H1 (cell line): ENCODE measurements at regions not wholly inside any gene's neighbourhood (a gene's known extent, or its start where the extent isn't known, plus 50 kb on each side); places are given as distances from the start of the nearest gene placed in this dataset.

ENCODE experiments used
- CTCF ChIA-PET: fragments of 300-600 bp; sonication (Branson Sonifier 250); formaldehyde crosslinking; loops from one replicate; lab custom pipeline; 2021; ENCODE audit not compliant: partially characterized antibody; lab: Charles Lee
- POLR2A ChIA-PET: fragments of 300-600 bp; sonication (Branson Sonifier 250); formaldehyde crosslinking; loops from one replicate; lab custom pipeline; 2021; ENCODE audit warnings: inconsistent platforms; ENCODE audit not compliant: partially characterized antibody; lab: Charles Lee
- DNase-seq, 2 experiments: peaks; one replicate each; pipeline versions ENCODE4 v3.0.0 to v3.0.0-alpha.2; 2010 to 2022; ENCODE audit warnings: low spot score in 2 of 2, low read depth in 1 of 2, mixed read lengths in 1 of 2
- FAIRE-seq: peaks from 2 replicates; lab custom pipeline; 2011; peaks lifted over from hg19 to GRCh38; lab: Jason Lieb, UNC
- H2AFZ ChIP-seq: 2 replicates; pipeline ENCODE4 v1.8.1; 2012; ENCODE audit warnings: low read length, inconsistent platforms
- H2AK5ac ChIP-seq: 2 replicates; pipeline ENCODE4 v1.6.1; 2013; ENCODE audit warnings: low read depth, low read length
- H2BK120ac ChIP-seq: replicated peaks from 2 replicates; pipeline ENCODE3; 2013; ENCODE audit warnings: low read depth, low read length, inconsistent platforms
- H2BK12ac ChIP-seq: 2 replicates; pipeline ENCODE4 v1.6.1; 2013; ENCODE audit warnings: low read depth, low read length
- H2BK15ac ChIP-seq: 2 replicates; pipeline ENCODE4 v1.6.1; 2013; ENCODE audit warnings: low read length
- H2BK20ac ChIP-seq: 2 replicates; pipeline ENCODE4 v1.6.1; 2013; ENCODE audit warnings: low read length
- H2BK5ac ChIP-seq: 2 replicates; pipeline ENCODE4 v1.6.1; 2013; ENCODE audit warnings: low read depth, low read length
- H3K14ac ChIP-seq: 2 replicates; pipeline ENCODE4 v1.6.1; 2013; ENCODE audit warnings: inconsistent platforms; ENCODE audit not compliant: insufficient read length
- H3K18ac ChIP-seq: 2 replicates; pipeline ENCODE4 v1.6.1; 2013; ENCODE audit warnings: low read length; ENCODE audit errors: extremely low read depth
- H3K23ac ChIP-seq: 2 replicates; pipeline ENCODE4 v1.6.1; 2013; ENCODE audit warnings: inconsistent platforms; ENCODE audit not compliant: insufficient read length
- H3K23me2 ChIP-seq: 2 replicates; pipeline ENCODE4 v1.6.1; 2013; ENCODE audit warnings: low read depth, low read length
- H3K27ac ChIP-seq: 2 replicates; pipeline ENCODE4 v1.6.1; 2011; ENCODE audit warnings: low read depth, low read length, inconsistent platforms
- H3K27me3 ChIP-seq, 4 experiments: replicated peaks in 1 of 4; 1 replicate in 1 of 4; 2 replicates in 3 of 4; pipeline versions ENCODE4 v1.6.1 to v1.8.1; 2011 to 2013; ENCODE audit warnings: low read length in 3 of 4, mild to moderate bottlenecking in 3 of 4, inconsistent platforms in 2 of 4, mixed read lengths in 2 of 4, moderate library complexity in 1 of 4; ENCODE audit not compliant: control insufficient read depth in 3 of 4, insufficient read depth in 3 of 4; ENCODE audit errors: extremely low read depth in 1 of 4
- H3K36me3 ChIP-seq, 4 experiments: 2 replicates each; pipeline versions ENCODE4 v1.6.1 to v1.8.1; 2011 to 2013; ENCODE audit warnings: mild to moderate bottlenecking in 4 of 4, low read length in 3 of 4, moderate library complexity in 2 of 4, control low read depth in 1 of 4, inconsistent platforms in 1 of 4; ENCODE audit not compliant: insufficient read depth in 4 of 4, control insufficient read depth in 2 of 4
- H3K4ac ChIP-seq: replicated peaks from 2 replicates; pipeline ENCODE3; 2013; ENCODE audit warnings: low read length, low read depth, mixed read lengths, inconsistent platforms; ENCODE audit not compliant: insufficient read length
- H3K4me1 ChIP-seq, 4 experiments: replicated peaks in 1 of 4; 1 replicate in 1 of 4; 2 replicates in 3 of 4; pipeline versions ENCODE4 v1.6.1 to v1.8.1; 2011 to 2013; ENCODE audit warnings: low read length in 3 of 4, inconsistent platforms in 2 of 4, mixed read lengths in 1 of 4; ENCODE audit not compliant: insufficient read depth in 4 of 4, control insufficient read depth in 3 of 4
- H3K4me2 ChIP-seq, 2 experiments: 2 replicates each; pipeline versions ENCODE4 v1.6.1 to v1.8.1; 2011 to 2013; ENCODE audit warnings: low read depth in 2 of 2, low read length in 2 of 2, control low read depth in 1 of 2, inconsistent platforms in 1 of 2, mild to moderate bottlenecking in 1 of 2; ENCODE audit not compliant: insufficient read depth in 1 of 2
- H3K4me3 ChIP-seq, 4 experiments: fragments of 200-600, 300-600 bp in 1 of 4; sonication (generic), shearing (Covaris generic), sonication (Bioruptor Twin) in 1 of 4; 2 replicates each; pipeline versions ENCODE4 v1.5.1 to v1.8.1; 2011 to 2016; ENCODE audit warnings: low read length in 4 of 4, low read depth in 3 of 4, control low read depth in 2 of 4, inconsistent platforms in 2 of 4, mild to moderate bottlenecking in 2 of 4, mixed read lengths in 1 of 4, moderate library complexity in 1 of 4; ENCODE audit not compliant: insufficient read depth in 2 of 4; ENCODE audit errors: extremely low read depth in 1 of 4
- H3K56ac ChIP-seq: replicated peaks from 2 replicates; pipeline ENCODE3; 2013; ENCODE audit warnings: low read depth, mild to moderate bottlenecking, mixed read lengths, low read length, inconsistent platforms; ENCODE audit not compliant: insufficient read length
- H3K79me1 ChIP-seq: 2 replicates; pipeline ENCODE4 v1.6.1; 2013; ENCODE audit warnings: low read depth, low read length, control low read depth
- H3K79me2 ChIP-seq, 2 experiments: 2 replicates each; pipeline versions ENCODE4 v1.6.1 to v1.8.1; 2012 to 2013; ENCODE audit warnings: low read length in 2 of 2, mild to moderate bottlenecking in 2 of 2, inconsistent platforms in 1 of 2; ENCODE audit not compliant: insufficient read depth in 2 of 2, control insufficient read depth in 1 of 2
- H3K9ac ChIP-seq, 4 experiments: replicated peaks in 1 of 4; 1 replicate in 1 of 4; 2 replicates in 3 of 4; pipeline versions ENCODE4 v1.6.1 to v1.8.1; 2011 to 2013; ENCODE audit warnings: low read depth in 3 of 4, low read length in 3 of 4, control low read depth in 2 of 4, mild to moderate bottlenecking in 2 of 4, moderate library complexity in 2 of 4, inconsistent platforms in 1 of 4; ENCODE audit errors: extremely low read depth in 1 of 4
- H3K9me3 ChIP-seq, 2 experiments: 2 replicates each; pipeline versions ENCODE4 v1.6.1 to v1.8.1; 2012 to 2013; ENCODE audit warnings: mild to moderate bottlenecking in 2 of 2, moderate library complexity in 2 of 2, control low read depth in 1 of 2, inconsistent platforms in 1 of 2, low read depth in 1 of 2, low read length in 1 of 2, mixed read lengths in 1 of 2; ENCODE audit not compliant: insufficient read depth in 2 of 2
- H4K20me1 ChIP-seq, 2 experiments: replicated peaks in 1 of 2; 2 replicates each; pipeline versions ENCODE3 to v1.8.1; 2011 to 2013; ENCODE audit warnings: inconsistent platforms in 2 of 2, low read length in 2 of 2, mild to moderate bottlenecking in 1 of 2; ENCODE audit not compliant: insufficient read depth in 2 of 2, control insufficient read depth in 1 of 2
- H4K5ac ChIP-seq: 2 replicates; pipeline ENCODE4 v1.6.1; 2013; ENCODE audit warnings: low read length, low read depth, mixed read lengths, inconsistent platforms; ENCODE audit not compliant: insufficient read length
- H4K8ac ChIP-seq: 2 replicates; pipeline ENCODE4 v1.8.0; 2013; ENCODE audit warnings: mild to moderate bottlenecking, moderate library complexity, low read length, inconsistent platforms; ENCODE audit not compliant: insufficient read depth; ENCODE audit errors: extremely low read depth
- H4K91ac ChIP-seq: replicated peaks from 2 replicates; pipeline ENCODE3; 2013; ENCODE audit warnings: low read length, mixed read lengths, inconsistent platforms; ENCODE audit not compliant: insufficient read length
- CHD2 ChIP-seq: IDR thresholded peaks from 2 replicates; pipeline ENCODE4 v1.6.1; 2012; ENCODE audit warnings: low read length, improper control_type of control experiment
- NRF1 ChIP-seq: IDR thresholded peaks from 2 replicates; pipeline ENCODE4 v1.6.1; 2011; ENCODE audit warnings: mild to moderate bottlenecking, low read depth, low read length, improper control_type of control experiment
- POU5F1 ChIP-seq: IDR thresholded peaks from 2 replicates; pipeline ENCODE4 v1.6.1; 2011; ENCODE audit warnings: low read depth, mild to moderate bottlenecking, low read length, moderate library complexity
- RBBP5 ChIP-seq: IDR thresholded peaks from 2 replicates; pipeline ENCODE4 v1.7.1; 2012; ENCODE audit warnings: low read depth, mild to moderate bottlenecking, inconsistent platforms, low read length, moderate library complexity, borderline replicate concordance
- SUZ12 ChIP-seq: fragments of 200-600 bp; sonication (generic); IDR thresholded peaks from 2 replicates; pipeline ENCODE4 v1.6.1; 2012; ENCODE audit warnings: mild to moderate bottlenecking, inconsistent platforms, low read length, moderate library complexity, mixed read lengths
- WGBS, 2 experiments: shearing (Covaris generic) in 1 of 2; methylation state at CpG; one replicate each; pipeline versions ENCODE4 v1.1.6 to v1.1.7; 2013 to 2015; ENCODE audit warnings: low lambda C conversion rate in 2 of 2, mixed read lengths in 2 of 2, inconsistent platforms in 1 of 2, low coverage in 1 of 2, missing lambda C conversion rate in 1 of 2; ENCODE audit not compliant: insufficient replicate concordance in 2 of 2, insufficient coverage in 1 of 2, insufficient read length in 1 of 2; ENCODE audit errors: extremely low coverage in 1 of 2, missing lambda C conversion rate in 1 of 2; 5-methylcytosine and 5-hydroxymethylcytosine counted together
- TF ChIP-seq, protein P1 (sequence below): IDR thresholded peaks from 2 replicates; pipeline ENCODE4 v1.6.1; 2012; ENCODE audit warnings: inconsistent platforms
- TF ChIP-seq, protein P2 (sequence below): IDR thresholded peaks from 2 replicates; pipeline ENCODE4 v1.6.1; 2012; ENCODE audit warnings: low read length, inconsistent platforms

DNA sequence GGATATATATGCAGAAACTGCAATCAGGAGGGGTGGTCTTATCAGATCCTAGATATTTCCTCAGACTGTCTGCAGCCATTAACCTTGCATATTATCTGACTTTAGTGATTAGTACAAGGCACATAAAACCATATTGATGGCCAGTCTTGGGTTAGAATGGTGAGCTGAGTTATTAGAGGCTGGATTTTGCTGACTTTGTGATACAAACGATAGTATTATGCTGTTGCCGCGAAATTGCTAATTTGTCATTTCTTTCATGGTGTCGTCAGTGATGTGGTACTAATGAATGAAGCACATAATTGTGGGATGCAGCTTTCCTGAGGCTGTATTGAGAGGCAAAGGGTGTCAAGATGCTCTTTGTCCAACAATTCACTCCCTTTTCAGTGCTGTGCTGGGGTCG lies 172.5 kb downstream of the TEX29 start:
- ChIA-PET POLR2A (no interaction called here), CTCF (interaction anchor here (1.7 to 4.3 kb wide), 2 partner anchors 12 to 18 kb away, joined by 10 to 35 read pairs; no protein-coding TSS in a partner anchor)
- Histone ChIP-seq H3K23ac (no peak overlapping the region), H3K79me1 (no peaks in the 10 kb centered on the region), H3K4me1 (0 out of 7 replicates have a peak, but pooled peaks cover 0 to 6% (median 0%) of the 10 kb centered on the region in 4 experiments), H3K4me3 (no peak overlapping the region), H3K36me3 (no peaks in the 10 kb centered on the region), H2BK15ac (no peak overlapping the region), H4K20me1 (no peaks in the 10 kb centered on the region), H3K27me3 (no peaks in the 10 kb centered on the region), H3K27ac (no peak overlapping the region), H4K91ac (no peak overlapping the region), H3K14ac (no peak overlapping the region), H2BK120ac (no peak overlapping the region), H2AK5ac (no peak overlapping the region), H3K56ac (no peak overlapping the region), H2AFZ (no peak overlapping the region), H3K79me2 (no peaks in the 10 kb centered on the region), H3K9ac (no peak overlapping the region), H3K4ac (no peak overlapping the region), H3K9me3 (peaks cover 2 to 4% of the 10 kb centered on the region in 2 experiments; a peak in 2 of 4 replicates), H2BK12ac (no peak overlapping the region), H3K4me2 (no peak overlapping the region), H4K8ac (no peak overlapping the region), H3K18ac (no peak overlapping the region), H4K5ac (no peak overlapping the region), H2BK5ac (no peak overlapping the region), H2BK20ac (no peak overlapping the region), H3K23me2 (no peaks in the 10 kb centered on the region)
- DNase-seq (no peak), FAIRE-seq (no peak)
- 90% methylated on average over 5 of the region's 5 CpGs; no CpG with 5 or more reads in 1 of the 2 experiments for WGBS, 2 experiments
- no peak for TF ChIP-seq POU5F1
- no peak for TF ChIP-seq SUZ12
- TF ChIP-seq RBBP5 = no peak
- TF ChIP-seq, protein P1, sequence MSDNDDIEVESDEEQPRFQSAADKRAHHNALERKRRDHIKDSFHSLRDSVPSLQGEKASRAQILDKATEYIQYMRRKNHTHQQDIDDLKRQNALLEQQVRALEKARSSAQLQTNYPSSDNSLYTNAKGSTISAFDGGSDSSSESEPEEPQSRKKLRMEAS = no peak
- no peak for TF ChIP-seq NRF1
- no peak for TF ChIP-seq CHD2
- TF ChIP-seq, protein P2, sequence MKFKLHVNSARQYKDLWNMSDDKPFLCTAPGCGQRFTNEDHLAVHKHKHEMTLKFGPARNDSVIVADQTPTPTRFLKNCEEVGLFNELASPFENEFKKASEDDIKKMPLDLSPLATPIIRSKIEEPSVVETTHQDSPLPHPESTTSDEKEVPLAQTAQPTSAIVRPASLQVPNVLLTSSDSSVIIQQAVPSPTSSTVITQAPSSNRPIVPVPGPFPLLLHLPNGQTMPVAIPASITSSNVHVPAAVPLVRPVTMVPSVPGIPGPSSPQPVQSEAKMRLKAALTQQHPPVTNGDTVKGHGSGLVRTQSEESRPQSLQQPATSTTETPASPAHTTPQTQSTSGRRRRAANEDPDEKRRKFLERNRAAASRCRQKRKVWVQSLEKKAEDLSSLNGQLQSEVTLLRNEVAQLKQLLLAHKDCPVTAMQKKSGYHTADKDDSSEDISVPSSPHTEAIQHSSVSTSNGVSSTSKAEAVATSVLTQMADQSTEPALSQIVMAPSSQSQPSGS = no peak
